ENCODE measurements at regions not wholly inside any gene's neighbourhood (a gene's known extent, or its start where the extent isn't known, plus 50 kb on each side); places are given as distances from the start of the nearest gene placed in this dataset.

GRCh38 chr10:131677671-131678070, 223.1 kb upstream of the PPP2R2D start:
- TF ChIP-seq CTCF (conservative IDR thresholded peaks at IDR 0.05; ENCODE audit: low read depth, low read length) (no peak), EZH2 (IDR thresholded peaks at IDR 0.05; ENCODE audit: borderline replicate concordance, low read depth, low read length, poor library complexity, severe bottlenecking) (no peak)
- intact Hi-C loops (cut with micrococcal nuclease; ENCODE audit: unreplicated experiment): no loop called here
- Histone ChIP-seq H3K27me3 (replicated peaks; ENCODE audit: insufficient read depth, low read depth, low read length, poor library complexity) (no peaks in the 10 kb centered on the region), H3K27ac (ENCODE audit: low read depth, low read length, poor library complexity, severe bottlenecking) (no peak overlapping the region), H3K36me3 (ENCODE audit: insufficient read depth, low read length, poor library complexity, severe bottlenecking) (no peaks in the 10 kb centered on the region), H3K4me1 (ENCODE audit: insufficient read depth, low read length, poor library complexity, severe bottlenecking) (no peaks in the 10 kb centered on the region), H3K9me3 (ENCODE audit: low read depth, low read length, poor library complexity, severe bottlenecking) (no peaks in the 10 kb centered on the region), H3K4me3 (ENCODE audit: low read depth, low read length, poor library complexity, severe bottlenecking) (no peak overlapping the region)
- ChIA-PET POLR2A (ENCODE audit: low non-redundant PET) (no interaction called here), CTCF (no interaction called here)
- no TSS peak for BruUV-seq (replicated peaks)
- DNase-seq (ENCODE audit: low spot score): no peak

GRCh38 chr10:131678171-131678570, 222.6 kb upstream of the PPP2R2D start:
- ChIA-PET POLR2A (ENCODE audit: low non-redundant PET) (no interaction called here), CTCF (no interaction called here)
- H3K27ac ChIP-seq (ENCODE audit: low read depth, low read length, poor library complexity, severe bottlenecking): no peak overlapping the region
- no peaks in the 10 kb centered on the region for H3K36me3 ChIP-seq (ENCODE audit: insufficient read depth, low read length, poor library complexity, severe bottlenecking)
- no peak for TF ChIP-seq EZH2 (IDR thresholded peaks at IDR 0.05; ENCODE audit: borderline replicate concordance, low read depth, low read length, poor library complexity, severe bottlenecking)
- TF ChIP-seq CTCF (conservative IDR thresholded peaks at IDR 0.05; ENCODE audit: low read depth, low read length): no peak
- DNase-seq (ENCODE audit: low spot score): no peak
- H3K4me3 ChIP-seq (ENCODE audit: low read depth, low read length, poor library complexity, severe bottlenecking): no peak overlapping the region
- no peaks in the 10 kb centered on the region for H3K27me3 ChIP-seq (replicated peaks; ENCODE audit: insufficient read depth, low read depth, low read length, poor library complexity)
- no TSS peak for BruUV-seq (replicated peaks)
- H3K9me3 ChIP-seq (ENCODE audit: low read depth, low read length, poor library complexity, severe bottlenecking): no peaks in the 10 kb centered on the region
- intact Hi-C loops (cut with micrococcal nuclease; ENCODE audit: unreplicated experiment): no loop called here
- H3K4me1 ChIP-seq (ENCODE audit: insufficient read depth, low read length, poor library complexity, severe bottlenecking): no peaks in the 10 kb centered on the region

DNA sequence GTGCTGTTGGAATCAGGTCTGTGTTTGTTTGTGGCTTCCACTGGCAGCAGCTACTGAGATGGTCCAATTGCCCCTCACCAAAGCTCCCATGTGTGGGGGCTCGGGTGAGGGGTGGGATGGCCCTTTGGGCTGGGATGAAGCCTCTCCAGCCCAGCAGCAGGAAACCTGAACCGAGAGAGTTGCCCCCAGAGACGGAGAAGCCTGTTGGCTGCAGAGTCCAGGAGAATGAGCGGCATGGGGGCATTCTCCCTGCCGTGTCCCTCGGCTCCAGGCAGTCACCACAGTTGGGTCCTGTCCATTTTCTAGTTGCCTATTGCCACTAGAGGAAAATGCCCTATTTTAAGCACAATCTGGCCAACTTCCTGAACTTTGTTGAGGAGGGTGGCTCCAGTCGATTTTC, 222.2 kb upstream of the PPP2R2D start:
- no peaks in the 10 kb centered on the region for H3K36me3 ChIP-seq (ENCODE audit: insufficient read depth, low read length, poor library complexity, severe bottlenecking)
- H3K4me1 ChIP-seq (ENCODE audit: insufficient read depth, low read length, poor library complexity, severe bottlenecking): no peaks in the 10 kb centered on the region
- ChIA-PET POLR2A (ENCODE audit: low non-redundant PET) (no interaction called here), CTCF (no interaction called here)
- intact Hi-C loops (cut with micrococcal nuclease; ENCODE audit: unreplicated experiment): no loop called here
- no peaks in the 10 kb centered on the region for H3K9me3 ChIP-seq (ENCODE audit: low read depth, low read length, poor library complexity, severe bottlenecking)
- no peaks in the 10 kb centered on the region for H3K27me3 ChIP-seq (replicated peaks; ENCODE audit: insufficient read depth, low read depth, low read length, poor library complexity)
- BruUV-seq (replicated peaks): no TSS peak
- TF ChIP-seq CTCF (conservative IDR thresholded peaks at IDR 0.05; ENCODE audit: low read depth, low read length): no peak
- no peak for TF ChIP-seq EZH2 (IDR thresholded peaks at IDR 0.05; ENCODE audit: borderline replicate concordance, low read depth, low read length, poor library complexity, severe bottlenecking)
- H3K27ac ChIP-seq (ENCODE audit: low read depth, low read length, poor library complexity, severe bottlenecking): no peak overlapping the region
- DNase-seq (ENCODE audit: low spot score): no peak
- H3K4me3 ChIP-seq (ENCODE audit: low read depth, low read length, poor library complexity, severe bottlenecking): no peak overlapping the region
